GM10248 (cell line): ENCODE measurements at regions not wholly inside any gene's neighbourhood (a gene's known extent, or its start where the extent isn't known, plus 50 kb on each side); places are given as distances from the start of the nearest gene placed in this dataset.

Experiments
- CTCF ChIA-PET: fragments of 300-600 bp; sonication (Branson Sonifier 250); formaldehyde crosslinking; extraction: SDS; loops from one replicate; lab custom pipeline; 2021; ENCODE audit warnings: antibody characterized with exemption; lab: Yijun Ruan, JAX
- POLR2A ChIA-PET: fragments of 350-650 bp; sonication (Branson Sonifier 250); formaldehyde crosslinking; extraction: SDS; loops from one replicate; lab custom pipeline; 2020; ENCODE audit warnings: antibody characterized with exemption; lab: Yijun Ruan, JAX
- DNase-seq: peaks from one replicate; pipeline ENCODE4 v3.0.0; 2012; ENCODE audit errors: extremely low spot score
- CTCF ChIP-seq: IDR thresholded peaks from 2 replicates; pipeline ENCODE4 v1.5.1; 2012; ENCODE audit warnings: mild to moderate bottlenecking, low read depth; ENCODE audit errors: extremely low read depth, missing control alignments, control extremely low read depth

- ChIA-PET POLR2A (no interaction called here), CTCF (no interaction called here)
- DNase-seq = no peak
- no peak for TF ChIP-seq CTCF
Measured at GRCh38 chr11:109308551-109308950, 113.4 kb upstream of the C11orf87 start.

GRCh38 chr11:109309153-109309552 is 112.8 kb upstream of the C11orf87 start:
- no peak for DNase-seq
- POLR2A ChIA-PET = no interaction called here
- no peak for TF ChIP-seq CTCF
- CTCF ChIA-PET = no interaction called here

GRCh38 chr11:109317726-109318125 is 104.3 kb upstream of the C11orf87 start:
- POLR2A ChIA-PET = no interaction called here
- DNase-seq = no peak
- CTCF ChIA-PET = no interaction called here
- no peak for TF ChIP-seq CTCF

GRCh38 chr11:109320595-109320994 is 101.4 kb upstream of the C11orf87 start:
- ChIA-PET CTCF (interaction anchor here (1.5 kb wide), 1 partner anchor 18 kb away, joined by 3 read pairs; no protein-coding TSS in a partner anchor), POLR2A (no interaction called here)
- TF ChIP-seq CTCF = no peak
- DNase-seq = no peak

GRCh38 chr11:109326781-109327180 is 95.2 kb upstream of the C11orf87 start:
- no peak for TF ChIP-seq CTCF
- no peak for DNase-seq
- CTCF ChIA-PET = no interaction called here
- POLR2A ChIA-PET = no interaction called here

GRCh38 chr11:109329716-109330115 is 92.3 kb upstream of the C11orf87 start:
- no peak for TF ChIP-seq CTCF
- DNase-seq = no peak
- ChIA-PET POLR2A (no interaction called here), CTCF (interaction anchor here (1.5 kb wide), 1 partner anchor 31 kb away, joined by 3 read pairs; no protein-coding TSS in a partner anchor)
